H1 (cell line): ENCODE measurements at regions not wholly inside any gene's neighbourhood (a gene's known extent, or its start where the extent isn't known, plus 50 kb on each side); places are given as distances from the start of the nearest gene placed in this dataset.

ENCODE experiments used
- ASH2L ChIP-seq: fragments of 200-600, 300-600 bp; sonication (generic); IDR thresholded peaks from one replicate; pipeline ENCODE4 v1.7.1; 2017; ENCODE audit warnings: low read length
- CHD2 ChIP-seq: IDR thresholded peaks from 2 replicates; pipeline ENCODE4 v1.6.1; 2012; ENCODE audit warnings: low read length, improper control_type of control experiment
- CHD7 ChIP-seq: fragments of 300-600 bp; sonication (generic); IDR thresholded peaks from 2 replicates; pipeline ENCODE4 v1.7.1; 2012; ENCODE audit warnings: low read length, moderate library complexity, mild to moderate bottlenecking, inconsistent platforms; ENCODE audit not compliant: insufficient replicate concordance
- CTCF ChIP-seq, 3 experiments: IDR thresholded peaks; 1 replicate in 2 of 3; 2 replicates in 1 of 3; pipeline versions ENCODE4 v1.5.1 to v1.6.1; 2011; ENCODE audit warnings: low read length in 3 of 3, mild to moderate bottlenecking in 3 of 3, inconsistent platforms in 2 of 3, low read depth in 1 of 3, moderate library complexity in 1 of 3; ENCODE audit not compliant: insufficient read depth in 1 of 3; ENCODE audit errors: control extremely low read depth in 1 of 3
- POLR2AphosphoS5 ChIP-seq: IDR thresholded peaks from 2 replicates; pipeline ENCODE4 v1.6.1; 2011; ENCODE audit warnings: low read depth, low read length
- RAD21 ChIP-seq, 2 experiments: IDR thresholded peaks in 1 of 2; conservative IDR thresholded peaks in 1 of 2; 2 replicates each; pipeline ENCODE4 v1.6.1; 2011; ENCODE audit warnings: low read depth in 2 of 2, low read length in 2 of 2, improper control_type of control experiment in 1 of 2, inconsistent platforms in 1 of 2, mild to moderate bottlenecking in 1 of 2, moderate library complexity in 1 of 2

- TF ChIP-seq CHD2 (no peak), ASH2L (peak; percentile 35), POLR2AphosphoS5 (no peak), CHD7 (peak; percentile 27), RAD21 (IDR thresholded peaks at IDR 0.05 in 1 of 2, conservative IDR thresholded peaks at IDR 0.05 in 1 of 2; ENCODE audit: low read depth in 2 of 2, low read length in 2 of 2) (peak; percentile 80 to 86), CTCF (IDR thresholded peaks at IDR 0.05; ENCODE audit: control extremely low read depth in 1 of 3, insufficient read depth in 1 of 3, low read depth in 1 of 3, low read length in 3 of 3) (peak; percentile 90 to 98 (median 93))
Observed at GRCh38 chr3:101069901-101070798, 76.9 kb upstream of the ABI3BP start (continued).
